ENCODE measurements at regions not wholly inside any gene's neighbourhood (a gene's known extent, or its start where the extent isn't known, plus 50 kb on each side); places are given as distances from the start of the nearest gene placed in this dataset.

DNA sequence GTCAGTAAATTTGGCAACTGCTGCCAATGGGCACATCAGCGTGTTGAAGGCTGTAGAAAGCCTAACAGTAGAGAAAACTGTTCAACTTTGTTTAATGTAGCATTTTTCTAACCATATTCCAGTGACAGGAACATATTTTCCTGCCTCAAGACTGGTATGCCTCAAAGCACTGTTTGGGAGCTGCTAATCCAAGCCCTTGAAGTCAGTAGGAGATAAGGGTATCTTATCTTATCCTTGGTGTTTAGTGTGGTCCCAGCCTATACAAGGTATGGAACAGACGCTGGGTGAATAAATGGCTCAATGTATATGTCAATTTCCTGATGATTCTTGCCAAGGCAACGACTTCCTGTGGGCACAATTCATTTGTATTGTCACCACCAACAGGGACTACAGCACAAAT is 97.5 kb upstream of the CREB5 start (continued):
- TF ChIP-seq, protein P1, sequence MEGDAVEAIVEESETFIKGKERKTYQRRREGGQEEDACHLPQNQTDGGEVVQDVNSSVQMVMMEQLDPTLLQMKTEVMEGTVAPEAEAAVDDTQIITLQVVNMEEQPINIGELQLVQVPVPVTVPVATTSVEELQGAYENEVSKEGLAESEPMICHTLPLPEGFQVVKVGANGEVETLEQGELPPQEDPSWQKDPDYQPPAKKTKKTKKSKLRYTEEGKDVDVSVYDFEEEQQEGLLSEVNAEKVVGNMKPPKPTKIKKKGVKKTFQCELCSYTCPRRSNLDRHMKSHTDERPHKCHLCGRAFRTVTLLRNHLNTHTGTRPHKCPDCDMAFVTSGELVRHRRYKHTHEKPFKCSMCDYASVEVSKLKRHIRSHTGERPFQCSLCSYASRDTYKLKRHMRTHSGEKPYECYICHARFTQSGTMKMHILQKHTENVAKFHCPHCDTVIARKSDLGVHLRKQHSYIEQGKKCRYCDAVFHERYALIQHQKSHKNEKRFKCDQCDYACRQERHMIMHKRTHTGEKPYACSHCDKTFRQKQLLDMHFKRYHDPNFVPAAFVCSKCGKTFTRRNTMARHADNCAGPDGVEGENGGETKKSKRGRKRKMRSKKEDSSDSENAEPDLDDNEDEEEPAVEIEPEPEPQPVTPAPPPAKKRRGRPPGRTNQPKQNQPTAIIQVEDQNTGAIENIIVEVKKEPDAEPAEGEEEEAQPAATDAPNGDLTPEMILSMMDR (conservative IDR thresholded peaks at IDR 0.05; ENCODE audit: low read depth in 2 of 2) = no peak
- no peak for TF ChIP-seq NANOG (IDR thresholded peaks at IDR 0.05; ENCODE audit: borderline replicate concordance)
- TF ChIP-seq CREB1 (CRISPR knock-in tag; IDR thresholded peaks at IDR 0.05; ENCODE audit: low read depth) = no peak
- TF ChIP-seq, protein P2, sequence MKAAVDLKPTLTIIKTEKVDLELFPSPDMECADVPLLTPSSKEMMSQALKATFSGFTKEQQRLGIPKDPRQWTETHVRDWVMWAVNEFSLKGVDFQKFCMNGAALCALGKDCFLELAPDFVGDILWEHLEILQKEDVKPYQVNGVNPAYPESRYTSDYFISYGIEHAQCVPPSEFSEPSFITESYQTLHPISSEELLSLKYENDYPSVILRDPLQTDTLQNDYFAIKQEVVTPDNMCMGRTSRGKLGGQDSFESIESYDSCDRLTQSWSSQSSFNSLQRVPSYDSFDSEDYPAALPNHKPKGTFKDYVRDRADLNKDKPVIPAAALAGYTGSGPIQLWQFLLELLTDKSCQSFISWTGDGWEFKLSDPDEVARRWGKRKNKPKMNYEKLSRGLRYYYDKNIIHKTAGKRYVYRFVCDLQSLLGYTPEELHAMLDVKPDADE (IDR thresholded peaks at IDR 0.05) = no peak
- no peak for TF ChIP-seq EZH2phosphoT487 (IDR thresholded peaks at IDR 0.05; ENCODE audit: unreplicated experiment)
- no peak for TF ChIP-seq ZNF331 (CRISPR knock-in tag; IDR thresholded peaks at IDR 0.05; ENCODE audit: low read depth)
- TF ChIP-seq STAT1 (IDR thresholded peaks at IDR 0.05; ENCODE audit: unreplicated experiment) = no peak
- no peak for TF ChIP-seq POLR2AphosphoS5 (IDR thresholded peaks at IDR 0.05; ENCODE audit: low read depth)
- no peak for TF ChIP-seq JUNB (IDR thresholded peaks at IDR 0.05; ENCODE audit: unreplicated experiment)
- TF ChIP-seq EZH2 (IDR thresholded peaks at IDR 0.05; ENCODE audit: low read depth, unreplicated experiment) = no peak

DNA sequence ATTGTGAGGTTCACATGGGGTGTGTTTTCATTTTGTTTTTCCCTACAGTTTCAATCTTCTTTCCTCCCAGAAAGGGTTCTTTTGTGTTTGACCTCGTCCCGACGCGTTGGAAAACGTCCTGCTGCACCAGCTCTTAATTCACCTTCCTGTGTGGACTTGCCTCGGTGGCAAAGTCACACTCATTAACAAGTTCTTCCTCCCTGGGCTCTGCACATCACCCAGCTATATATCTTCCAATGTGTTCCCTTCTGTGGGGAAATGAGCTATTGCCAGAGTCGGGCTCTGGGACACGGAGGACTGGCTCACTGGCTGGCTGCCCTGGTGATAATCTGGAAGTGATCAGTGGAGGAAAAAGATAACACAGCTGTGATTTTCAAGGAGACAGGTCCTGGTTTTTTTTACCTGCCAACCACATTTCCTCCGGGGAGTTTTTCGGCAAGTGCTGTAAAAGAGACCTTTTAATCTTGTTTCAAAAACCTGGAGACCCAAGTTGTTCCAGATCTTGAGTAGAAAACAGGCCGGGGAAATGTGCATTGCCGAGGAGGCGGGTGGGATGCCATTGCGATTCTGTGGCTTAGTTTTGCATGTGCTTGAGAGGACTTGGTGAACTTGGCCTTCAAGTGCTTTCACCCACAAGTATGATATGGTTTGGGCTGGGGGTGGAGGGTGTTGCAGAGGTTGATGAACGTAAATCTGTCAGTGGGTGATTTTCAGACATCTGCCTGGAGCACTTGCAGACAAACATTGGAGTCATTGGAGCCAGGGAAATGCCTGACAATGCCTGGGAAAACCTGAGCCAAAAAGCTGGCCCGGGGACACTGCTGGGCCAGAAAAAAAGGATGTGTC is 96.5 kb upstream of the CREB5 start:
- Histone ChIP-seq H3K4me3 (no peak overlapping the region), H3K4me2 (no peak overlapping the region), H3K9me2 (ENCODE audit: insufficient read depth) (no peaks in the 10 kb centered on the region; the same call in 1 of the 2 replicates), H3K27me3 (ENCODE audit: insufficient read depth) (no peaks in the 10 kb centered on the region), H3K79me2 (replicated peaks; ENCODE audit: insufficient read depth) (no peaks in the 10 kb centered on the region), H3F3A (replicated peaks; ENCODE audit: low read depth) (no peaks in the 10 kb centered on the region), H3K27ac (ENCODE audit: low read depth) (no peak overlapping the region), H2AFZ (peak overlapping the region; percentile 87), H3K4me1 (ENCODE audit: insufficient read depth) (peaks cover 4% of the 10 kb centered on the region), H4K20me1 (replicated peaks; ENCODE audit: insufficient read depth) (no peaks in the 10 kb centered on the region), H3K36me3 (ENCODE audit: insufficient read depth) (no peaks in the 10 kb centered on the region)
- Mint-ChIP-seq H3K9me3 (no peaks in the 10 kb centered on the region), H3K4me3 (no peak overlapping the region), H3K36me3 (ENCODE audit: low read depth) (no peaks in the 10 kb centered on the region), H3K27ac (no peak overlapping the region), H3K27me3 (ENCODE audit: insufficient read depth, low read depth, poor library complexity) (peaks cover 3% of the 10 kb centered on the region), H3K4me1 (peaks cover 16% of the 10 kb centered on the region)
- no peak for DNase-seq (ENCODE audit: low spot score)
- ATAC-seq = no peak
- TF ChIP-seq ZNF114 (CRISPR knock-in tag; IDR thresholded peaks at IDR 0.05) (no peak), POLR2AphosphoS5 (IDR thresholded peaks at IDR 0.05; ENCODE audit: low read depth) (no peak), EZH2 (IDR thresholded peaks at IDR 0.05; ENCODE audit: low read depth, unreplicated experiment) (no peak), ZNF331 (CRISPR knock-in tag; IDR thresholded peaks at IDR 0.05; ENCODE audit: low read depth) (no peak), NANOG (IDR thresholded peaks at IDR 0.05; ENCODE audit: borderline replicate concordance) (no peak), JUNB (IDR thresholded peaks at IDR 0.05; ENCODE audit: unreplicated experiment) (no peak), CREB1 (CRISPR knock-in tag; IDR thresholded peaks at IDR 0.05; ENCODE audit: low read depth) (no peak), EZH2phosphoT487 (IDR thresholded peaks at IDR 0.05; ENCODE audit: unreplicated experiment) (no peak)
- TF ChIP-seq, protein P1 (conservative IDR thresholded peaks at IDR 0.05; ENCODE audit: low read depth in 2 of 2) = no peak
- TF ChIP-seq, protein P3, sequence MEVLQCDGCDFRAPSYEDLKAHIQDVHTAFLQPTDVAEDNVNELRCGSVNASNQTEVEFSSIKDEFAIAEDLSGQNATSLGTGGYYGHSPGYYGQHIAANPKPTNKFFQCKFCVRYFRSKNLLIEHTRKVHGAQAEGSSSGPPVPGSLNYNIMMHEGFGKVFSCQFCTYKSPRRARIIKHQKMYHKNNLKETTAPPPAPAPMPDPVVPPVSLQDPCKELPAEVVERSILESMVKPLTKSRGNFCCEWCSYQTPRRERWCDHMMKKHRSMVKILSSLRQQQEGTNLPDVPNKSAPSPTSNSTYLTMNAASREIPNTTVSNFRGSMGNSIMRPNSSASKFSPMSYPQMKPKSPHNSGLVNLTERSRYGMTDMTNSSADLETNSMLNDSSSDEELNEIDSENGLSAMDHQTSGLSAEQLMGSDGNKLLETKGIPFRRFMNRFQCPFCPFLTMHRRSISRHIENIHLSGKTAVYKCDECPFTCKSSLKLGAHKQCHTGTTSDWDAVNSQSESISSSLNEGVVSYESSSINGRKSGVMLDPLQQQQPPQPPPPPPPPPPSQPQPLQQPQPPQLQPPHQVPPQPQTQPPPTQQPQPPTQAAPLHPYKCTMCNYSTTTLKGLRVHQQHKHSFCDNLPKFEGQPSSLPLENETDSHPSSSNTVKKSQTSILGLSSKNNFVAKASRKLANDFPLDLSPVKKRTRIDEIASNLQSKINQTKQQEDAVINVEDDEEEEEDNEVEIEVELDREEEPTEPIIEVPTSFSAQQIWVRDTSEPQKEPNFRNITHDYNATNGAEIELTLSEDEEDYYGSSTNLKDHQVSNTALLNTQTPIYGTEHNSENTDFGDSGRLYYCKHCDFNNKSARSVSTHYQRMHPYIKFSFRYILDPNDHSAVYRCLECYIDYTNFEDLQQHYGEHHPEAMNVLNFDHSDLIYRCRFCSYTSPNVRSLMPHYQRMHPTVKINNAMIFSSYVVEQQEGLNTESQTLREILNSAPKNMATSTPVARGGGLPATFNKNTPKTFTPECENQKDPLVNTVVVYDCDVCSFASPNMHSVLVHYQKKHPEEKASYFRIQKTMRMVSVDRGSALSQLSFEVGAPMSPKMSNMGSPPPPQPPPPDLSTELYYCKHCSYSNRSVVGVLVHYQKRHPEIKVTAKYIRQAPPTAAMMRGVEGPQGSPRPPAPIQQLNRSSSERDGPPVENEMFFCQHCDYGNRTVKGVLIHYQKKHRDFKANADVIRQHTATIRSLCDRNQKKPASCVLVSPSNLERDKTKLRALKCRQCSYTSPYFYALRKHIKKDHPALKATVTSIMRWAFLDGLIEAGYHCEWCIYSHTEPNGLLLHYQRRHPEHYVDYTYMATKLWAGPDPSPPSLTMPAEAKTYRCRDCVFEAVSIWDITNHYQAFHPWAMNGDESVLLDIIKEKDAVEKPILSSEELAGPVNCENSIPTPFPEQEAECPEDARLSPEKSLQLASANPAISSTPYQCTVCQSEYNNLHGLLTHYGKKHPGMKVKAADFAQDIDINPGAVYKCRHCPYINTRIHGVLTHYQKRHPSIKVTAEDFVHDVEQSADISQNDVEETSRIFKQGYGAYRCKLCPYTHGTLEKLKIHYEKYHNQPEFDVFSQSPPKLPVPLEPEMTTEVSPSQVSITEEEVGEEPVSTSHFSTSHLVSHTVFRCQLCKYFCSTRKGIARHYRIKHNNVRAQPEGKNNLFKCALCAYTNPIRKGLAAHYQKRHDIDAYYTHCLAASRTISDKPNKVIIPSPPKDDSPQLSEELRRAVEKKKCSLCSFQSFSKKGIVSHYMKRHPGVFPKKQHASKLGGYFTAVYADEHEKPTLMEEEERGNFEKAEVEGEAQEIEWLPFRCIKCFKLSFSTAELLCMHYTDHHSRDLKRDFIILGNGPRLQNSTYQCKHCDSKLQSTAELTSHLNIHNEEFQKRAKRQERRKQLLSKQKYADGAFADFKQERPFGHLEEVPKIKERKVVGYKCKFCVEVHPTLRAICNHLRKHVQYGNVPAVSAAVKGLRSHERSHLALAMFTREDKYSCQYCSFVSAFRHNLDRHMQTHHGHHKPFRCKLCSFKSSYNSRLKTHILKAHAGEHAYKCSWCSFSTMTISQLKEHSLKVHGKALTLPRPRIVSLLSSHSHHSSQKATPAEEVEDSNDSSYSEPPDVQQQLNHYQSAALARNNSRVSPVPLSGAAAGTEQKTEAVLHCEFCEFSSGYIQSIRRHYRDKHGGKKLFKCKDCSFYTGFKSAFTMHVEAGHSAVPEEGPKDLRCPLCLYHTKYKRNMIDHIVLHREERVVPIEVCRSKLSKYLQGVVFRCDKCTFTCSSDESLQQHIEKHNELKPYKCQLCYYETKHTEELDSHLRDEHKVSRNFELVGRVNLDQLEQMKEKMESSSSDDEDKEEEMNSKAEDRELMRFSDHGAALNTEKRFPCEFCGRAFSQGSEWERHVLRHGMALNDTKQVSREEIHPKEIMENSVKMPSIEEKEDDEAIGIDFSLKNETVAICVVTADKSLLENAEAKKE (CRISPR knock-in tag; IDR thresholded peaks at IDR 0.05) = no peak

Data from GM23338 (cell line).